WTC11 (cell line): ENCODE measurements at regions not wholly inside any gene's neighbourhood (a gene's known extent, or its start where the extent isn't known, plus 50 kb on each side); places are given as distances from the start of the nearest gene placed in this dataset.
"Not testable (repeated sequence)": the region's sequence is repeated elsewhere in the genome, so short reads cannot be mapped to it uniquely, and the experiment has no call there.

Source experiments
- ATAC-seq: fragments of 200-7000 bp; cut with Tn5 transposase; 2 replicates; pipeline ENCODE4 v1.10.0; 2021; ENCODE audit warnings: mild to moderate bottlenecking, moderate library complexity
- CTCF ChIA-PET: fragments of 300-600 bp; sonication (Branson Sonifier 250); formaldehyde crosslinking; loops from one replicate; lab custom pipeline; 2021; ENCODE audit warnings: antibody characterized with exemption; lab: Charles Lee
- POLR2A ChIA-PET: fragments of 350-600 bp; sonication (Branson Sonifier 250); formaldehyde crosslinking; loops from one replicate; lab custom pipeline; 2021; ENCODE audit warnings: antibody characterized with exemption; lab: Charles Lee
- DNase-seq: peaks from one replicate; pipeline ENCODE4 v3.0.0; 2021; ENCODE audit warnings: low spot score
- H3K27ac Mint-ChIP-seq: 2 replicates; pipeline ENCODE4 v1.8.0; 2021; ENCODE audit warnings: mixed read lengths
- H3K27me3 Mint-ChIP-seq: 2 replicates; pipeline ENCODE4 v1.8.0; 2021; ENCODE audit warnings: low read depth, mild to moderate bottlenecking, moderate library complexity, mixed read lengths
- H3K36me3 Mint-ChIP-seq: 2 replicates; pipeline ENCODE4 v1.8.0; 2021; ENCODE audit warnings: mixed read lengths
- H3K4me1 Mint-ChIP-seq: 2 replicates; pipeline ENCODE4 v1.8.0; 2022; ENCODE audit warnings: mixed read lengths
- H3K4me3 Mint-ChIP-seq: 2 replicates; pipeline ENCODE4 v1.8.0; 2021; ENCODE audit warnings: mild to moderate bottlenecking, moderate library complexity, mixed read lengths
- H3K9me3 Mint-ChIP-seq: 2 replicates; pipeline ENCODE4 v1.8.0; 2021; ENCODE audit warnings: mixed read lengths
- EMX1 ChIP-seq: fragments of 250-450 bp; sonication (Bioruptor Pico); IDR thresholded peaks from 2 replicates; pipeline ENCODE4 v1.8.0; 2021; ENCODE audit warnings: mild to moderate bottlenecking
- ETV6 ChIP-seq: sonication (generic); formaldehyde crosslinking; IDR thresholded peaks from 2 replicates; pipeline ENCODE4 v1.8.1; 2022; ENCODE audit warnings: mild to moderate bottlenecking, missing genetic modification reagents
- JUN ChIP-seq: sonication (generic); formaldehyde crosslinking; IDR thresholded peaks from 2 replicates; pipeline ENCODE4 v1.8.0; 2023; ENCODE audit warnings: mild to moderate bottlenecking, missing genetic modification reagents
- NFE2L1 ChIP-seq: sonication (generic); formaldehyde crosslinking; IDR thresholded peaks from 2 replicates; pipeline ENCODE4 v1.8.1; 2023; ENCODE audit warnings: missing genetic modification reagents
- PRRX2 ChIP-seq: fragments of 250-450 bp; sonication (Bioruptor Pico); IDR thresholded peaks from 2 replicates; pipeline ENCODE4 v1.8.0; 2021; ENCODE audit warnings: mild to moderate bottlenecking
- RELA ChIP-seq: sonication (generic); formaldehyde crosslinking; IDR thresholded peaks from 2 replicates; pipeline ENCODE4 v1.8.1; 2022; ENCODE audit warnings: missing genetic modification reagents, mild to moderate bottlenecking, borderline replicate concordance
- SP1 ChIP-seq: sonication (generic); formaldehyde crosslinking; conservative IDR thresholded peaks from 2 replicates; pipeline ENCODE4 v1.8.1; 2022; ENCODE audit warnings: missing genetic modification reagents
- ZNF121 ChIP-seq: sonication (generic); formaldehyde crosslinking; IDR thresholded peaks from 2 replicates; pipeline ENCODE4 v1.8.0; 2023; ENCODE audit warnings: missing genetic modification reagents
- ZNF317 ChIP-seq: sonication (generic); formaldehyde crosslinking; IDR thresholded peaks from 2 replicates; pipeline ENCODE4 v1.8.1; 2023; ENCODE audit warnings: low read depth, mild to moderate bottlenecking, moderate library complexity, missing genetic modification reagents, borderline replicate concordance
- ZNF671 ChIP-seq: fragments of 250-450 bp; sonication (Bioruptor Pico); IDR thresholded peaks from 2 replicates; pipeline ENCODE4 v1.8.0; 2021; ENCODE audit warnings: mild to moderate bottlenecking
- TF ChIP-seq, protein P1 (sequence below): sonication (generic); formaldehyde crosslinking; IDR thresholded peaks from 2 replicates; pipeline ENCODE4 v1.8.1; 2022; ENCODE audit warnings: mild to moderate bottlenecking, moderate library complexity, missing genetic modification reagents
- TF ChIP-seq, protein P2 (sequence below): sonication (generic); formaldehyde crosslinking; IDR thresholded peaks from 2 replicates; pipeline ENCODE4 v1.8.1; 2022; ENCODE audit warnings: low read depth, mild to moderate bottlenecking, moderate library complexity, missing genetic modification reagents, borderline replicate concordance
- TF ChIP-seq, protein P3 (sequence below): sonication (generic); formaldehyde crosslinking; IDR thresholded peaks from 2 replicates; pipeline ENCODE4 v1.8.1; 2022; ENCODE audit warnings: low read depth, missing genetic modification reagents, borderline replicate concordance
- TF ChIP-seq, protein P4 (sequence below): sonication (generic); formaldehyde crosslinking; conservative IDR thresholded peaks from 2 replicates; pipeline ENCODE4 v1.8.1; 2022; ENCODE audit warnings: mild to moderate bottlenecking, missing genetic modification reagents
- TF ChIP-seq, protein P5 (sequence below): fragments of 250-450 bp; sonication (Bioruptor Pico); IDR thresholded peaks from 2 replicates; pipeline ENCODE4 v2.1.2; 2022; ENCODE audit warnings: mild to moderate bottlenecking, moderate library complexity
- TF ChIP-seq, protein P6 (sequence below): fragments of 250-450 bp; sonication (Bioruptor Pico); IDR thresholded peaks from 2 replicates; pipeline ENCODE4 v1.9.0; 2021; ENCODE audit warnings: mild to moderate bottlenecking, borderline replicate concordance
- TF ChIP-seq, protein P7 (sequence below): fragments of 250-450 bp; sonication (Bioruptor Pico); IDR thresholded peaks from 2 replicates; pipeline ENCODE4 v1.9.0; 2021; ENCODE audit warnings: moderate library complexity, mild to moderate bottlenecking, inconsistent platforms, borderline replicate concordance

DNA sequence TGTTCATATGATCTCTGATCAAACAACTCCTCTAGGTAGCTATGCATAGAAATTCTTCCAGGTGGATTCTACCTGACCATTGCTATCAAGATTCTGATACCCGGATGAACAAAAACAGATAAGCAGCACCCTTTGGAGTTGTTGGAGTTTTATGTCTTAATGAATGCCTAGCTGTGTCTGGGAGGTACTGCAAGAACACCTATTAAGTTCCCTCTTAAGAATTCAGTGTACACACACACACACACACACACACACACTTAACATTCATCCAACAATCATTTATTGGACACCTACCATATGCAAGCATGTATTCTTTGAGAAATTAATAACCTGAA lies 58.1 kb upstream of the FNDC3B start:
- POLR2A ChIA-PET: interaction anchor here (0.7 kb wide), 1 partner anchor 21 kb away, joined by 4 read pairs; no protein-coding TSS in a partner anchor
- no peak for ATAC-seq
- Mint-ChIP-seq H3K36me3 (no peaks in the 10 kb centered on the region), H3K4me3 (no peak overlapping the region)
- no peak for TF ChIP-seq ETV6 (CRISPR knock-in tag)
- TF ChIP-seq, protein P1, sequence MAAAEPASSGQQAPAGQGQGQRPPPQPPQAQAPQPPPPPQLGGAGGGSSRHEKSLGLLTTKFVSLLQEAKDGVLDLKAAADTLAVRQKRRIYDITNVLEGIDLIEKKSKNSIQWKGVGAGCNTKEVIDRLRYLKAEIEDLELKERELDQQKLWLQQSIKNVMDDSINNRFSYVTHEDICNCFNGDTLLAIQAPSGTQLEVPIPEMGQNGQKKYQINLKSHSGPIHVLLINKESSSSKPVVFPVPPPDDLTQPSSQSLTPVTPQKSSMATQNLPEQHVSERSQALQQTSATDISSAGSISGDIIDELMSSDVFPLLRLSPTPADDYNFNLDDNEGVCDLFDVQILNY (CRISPR knock-in tag): no peak
- TF ChIP-seq, protein P2, sequence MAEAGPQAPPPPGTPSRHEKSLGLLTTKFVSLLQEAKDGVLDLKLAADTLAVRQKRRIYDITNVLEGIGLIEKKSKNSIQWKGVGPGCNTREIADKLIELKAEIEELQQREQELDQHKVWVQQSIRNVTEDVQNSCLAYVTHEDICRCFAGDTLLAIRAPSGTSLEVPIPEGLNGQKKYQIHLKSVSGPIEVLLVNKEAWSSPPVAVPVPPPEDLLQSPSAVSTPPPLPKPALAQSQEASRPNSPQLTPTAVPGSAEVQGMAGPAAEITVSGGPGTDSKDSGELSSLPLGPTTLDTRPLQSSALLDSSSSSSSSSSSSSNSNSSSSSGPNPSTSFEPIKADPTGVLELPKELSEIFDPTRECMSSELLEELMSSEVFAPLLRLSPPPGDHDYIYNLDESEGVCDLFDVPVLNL: no peak
- TF ChIP-seq, protein P3, sequence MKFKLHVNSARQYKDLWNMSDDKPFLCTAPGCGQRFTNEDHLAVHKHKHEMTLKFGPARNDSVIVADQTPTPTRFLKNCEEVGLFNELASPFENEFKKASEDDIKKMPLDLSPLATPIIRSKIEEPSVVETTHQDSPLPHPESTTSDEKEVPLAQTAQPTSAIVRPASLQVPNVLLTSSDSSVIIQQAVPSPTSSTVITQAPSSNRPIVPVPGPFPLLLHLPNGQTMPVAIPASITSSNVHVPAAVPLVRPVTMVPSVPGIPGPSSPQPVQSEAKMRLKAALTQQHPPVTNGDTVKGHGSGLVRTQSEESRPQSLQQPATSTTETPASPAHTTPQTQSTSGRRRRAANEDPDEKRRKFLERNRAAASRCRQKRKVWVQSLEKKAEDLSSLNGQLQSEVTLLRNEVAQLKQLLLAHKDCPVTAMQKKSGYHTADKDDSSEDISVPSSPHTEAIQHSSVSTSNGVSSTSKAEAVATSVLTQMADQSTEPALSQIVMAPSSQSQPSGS: no peak
- no peak for TF ChIP-seq ZNF671 (CRISPR knock-in tag)
- TF ChIP-seq, protein P4, sequence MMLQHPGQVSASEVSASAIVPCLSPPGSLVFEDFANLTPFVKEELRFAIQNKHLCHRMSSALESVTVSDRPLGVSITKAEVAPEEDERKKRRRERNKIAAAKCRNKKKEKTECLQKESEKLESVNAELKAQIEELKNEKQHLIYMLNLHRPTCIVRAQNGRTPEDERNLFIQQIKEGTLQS (CRISPR knock-in tag): no peak
- TF ChIP-seq ZNF317 (CRISPR knock-in tag): no peak
- TF ChIP-seq ZNF121 (CRISPR knock-in tag): no peak
- TF ChIP-seq, all 79 proteins: peak for 0
- H3K27me3 Mint-ChIP-seq: no peaks in the 10 kb centered on the region
- no peaks in the 10 kb centered on the region for H3K9me3 Mint-ChIP-seq
- H3K27ac Mint-ChIP-seq: no peak overlapping the region
- CTCF ChIA-PET: no interaction called here
- DNase-seq: no peak
- H3K4me1 Mint-ChIP-seq: no peaks in the 10 kb centered on the region

DNA sequence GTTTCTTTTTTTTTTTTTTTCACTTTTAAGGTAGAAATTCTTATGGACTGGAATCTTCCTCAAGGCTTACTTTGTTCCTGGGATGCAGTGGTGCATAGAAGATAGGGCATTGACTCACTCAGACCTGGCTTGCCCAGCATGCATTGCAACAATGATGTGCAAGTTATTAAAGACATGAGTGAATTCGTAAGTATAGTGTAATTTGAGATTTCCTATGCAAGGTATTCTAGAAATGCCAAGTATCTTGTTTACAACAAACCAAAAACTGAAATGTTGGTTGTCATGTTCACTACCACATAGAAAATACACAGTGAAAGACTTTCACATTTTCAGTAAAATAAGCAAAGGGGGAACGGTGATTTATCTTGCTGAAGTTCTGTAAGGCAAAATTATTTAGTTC lies 56.5 kb upstream of the FNDC3B start:
- no peaks in the 10 kb centered on the region for H3K9me3 Mint-ChIP-seq
- no peak overlapping the region for H3K4me3 Mint-ChIP-seq
- TF ChIP-seq PRRX2 (CRISPR knock-in tag): no peak
- TF ChIP-seq ZNF317 (CRISPR knock-in tag): no peak
- TF ChIP-seq SP1: no peak
- no peak for TF ChIP-seq ZNF671 (CRISPR knock-in tag)
- TF ChIP-seq JUN (CRISPR knock-in tag): no peak
- TF ChIP-seq EMX1 (CRISPR knock-in tag): no peak
- TF ChIP-seq, all 79 proteins: peak for 0
- Mint-ChIP-seq H3K36me3 (no peaks in the 10 kb centered on the region), H3K27ac (no peak overlapping the region), H3K4me1 (no peaks in the 10 kb centered on the region), H3K27me3 (no peaks in the 10 kb centered on the region)
- CTCF ChIA-PET: no interaction called here
- ATAC-seq (no peak), DNase-seq (no peak)
- POLR2A ChIA-PET: no interaction called here

DNA sequence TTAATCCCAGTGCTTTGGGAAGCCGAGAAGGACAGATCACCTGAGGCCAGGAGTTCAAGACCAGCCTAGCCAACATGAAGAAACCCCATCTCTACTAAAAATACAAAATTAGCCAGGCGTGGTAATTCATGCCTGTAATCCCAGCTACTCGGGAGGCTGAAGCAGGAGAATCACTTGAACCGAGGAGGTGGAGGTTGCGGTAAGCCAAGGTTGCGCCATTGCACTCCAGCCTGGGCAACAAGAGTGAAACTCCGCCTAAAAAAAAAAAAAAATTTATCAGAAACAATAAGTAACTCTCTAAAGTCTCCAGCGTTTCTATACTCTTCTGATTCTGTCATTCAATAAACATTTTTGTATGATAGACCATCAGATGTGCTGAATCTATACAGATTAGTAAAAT lies 55.7 kb upstream of the FNDC3B start:
- H3K9me3 Mint-ChIP-seq, H3K36me3 Mint-ChIP-seq, POLR2A ChIA-PET, H3K27me3 Mint-ChIP-seq, CTCF ChIA-PET, H3K4me3 Mint-ChIP-seq, H3K4me1 Mint-ChIP-seq, ATAC-seq, DNase-seq, H3K27ac Mint-ChIP-seq: not testable (repeated sequence)

DNA sequence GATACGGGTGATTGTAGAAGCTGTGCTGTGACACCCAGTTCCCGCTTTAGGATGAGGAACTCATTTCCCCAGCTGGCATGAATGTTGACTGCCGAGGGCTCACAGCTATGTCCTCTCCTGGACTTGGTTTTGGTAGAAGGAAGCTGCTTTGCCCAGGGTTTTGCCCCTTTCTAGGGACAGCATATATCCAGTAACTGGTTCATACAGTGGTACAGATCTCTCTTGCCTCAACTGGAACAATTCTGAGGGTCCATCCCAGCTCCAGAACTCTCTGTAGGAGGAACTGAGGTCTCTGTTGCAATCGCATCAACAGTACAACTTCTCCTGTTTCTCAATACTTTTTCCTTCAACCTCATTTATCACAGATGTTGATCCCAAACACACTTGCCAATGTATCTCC lies 54.5 kb upstream of the FNDC3B start:
- Mint-ChIP-seq H3K4me3 (no peak overlapping the region), H3K9me3 (no peaks in the 10 kb centered on the region), H3K4me1 (no peaks in the 10 kb centered on the region), H3K27ac (no peak overlapping the region), H3K36me3 (no peaks in the 10 kb centered on the region), H3K27me3 (no peaks in the 10 kb centered on the region)
- DNase-seq: no peak
- ChIA-PET POLR2A (interaction anchor here (0.5 kb wide), 1 partner anchor 192 kb away, joined by 5 read pairs; no protein-coding TSS in a partner anchor), CTCF (no interaction called here)
- no peak for ATAC-seq
- TF ChIP-seq NFE2L1 (CRISPR knock-in tag): no peak
- TF ChIP-seq, protein P5, sequence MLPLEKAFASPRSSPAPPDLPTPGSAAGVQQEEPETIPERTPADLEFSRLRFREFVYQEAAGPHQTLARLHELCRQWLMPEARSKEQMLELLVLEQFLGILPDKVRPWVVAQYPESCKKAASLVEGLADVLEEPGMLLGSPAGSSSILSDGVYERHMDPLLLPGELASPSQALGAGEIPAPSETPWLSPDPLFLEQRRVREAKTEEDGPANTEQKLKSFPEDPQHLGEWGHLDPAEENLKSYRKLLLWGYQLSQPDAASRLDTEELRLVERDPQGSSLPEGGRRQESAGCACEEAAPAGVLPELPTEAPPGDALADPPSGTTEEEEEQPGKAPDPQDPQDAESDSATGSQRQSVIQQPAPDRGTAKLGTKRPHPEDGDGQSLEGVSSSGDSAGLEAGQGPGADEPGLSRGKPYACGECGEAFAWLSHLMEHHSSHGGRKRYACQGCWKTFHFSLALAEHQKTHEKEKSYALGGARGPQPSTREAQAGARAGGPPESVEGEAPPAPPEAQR (CRISPR knock-in tag): no peak
- TF ChIP-seq, protein P3: no peak
- TF ChIP-seq RELA: no peak
- TF ChIP-seq, protein P6, sequence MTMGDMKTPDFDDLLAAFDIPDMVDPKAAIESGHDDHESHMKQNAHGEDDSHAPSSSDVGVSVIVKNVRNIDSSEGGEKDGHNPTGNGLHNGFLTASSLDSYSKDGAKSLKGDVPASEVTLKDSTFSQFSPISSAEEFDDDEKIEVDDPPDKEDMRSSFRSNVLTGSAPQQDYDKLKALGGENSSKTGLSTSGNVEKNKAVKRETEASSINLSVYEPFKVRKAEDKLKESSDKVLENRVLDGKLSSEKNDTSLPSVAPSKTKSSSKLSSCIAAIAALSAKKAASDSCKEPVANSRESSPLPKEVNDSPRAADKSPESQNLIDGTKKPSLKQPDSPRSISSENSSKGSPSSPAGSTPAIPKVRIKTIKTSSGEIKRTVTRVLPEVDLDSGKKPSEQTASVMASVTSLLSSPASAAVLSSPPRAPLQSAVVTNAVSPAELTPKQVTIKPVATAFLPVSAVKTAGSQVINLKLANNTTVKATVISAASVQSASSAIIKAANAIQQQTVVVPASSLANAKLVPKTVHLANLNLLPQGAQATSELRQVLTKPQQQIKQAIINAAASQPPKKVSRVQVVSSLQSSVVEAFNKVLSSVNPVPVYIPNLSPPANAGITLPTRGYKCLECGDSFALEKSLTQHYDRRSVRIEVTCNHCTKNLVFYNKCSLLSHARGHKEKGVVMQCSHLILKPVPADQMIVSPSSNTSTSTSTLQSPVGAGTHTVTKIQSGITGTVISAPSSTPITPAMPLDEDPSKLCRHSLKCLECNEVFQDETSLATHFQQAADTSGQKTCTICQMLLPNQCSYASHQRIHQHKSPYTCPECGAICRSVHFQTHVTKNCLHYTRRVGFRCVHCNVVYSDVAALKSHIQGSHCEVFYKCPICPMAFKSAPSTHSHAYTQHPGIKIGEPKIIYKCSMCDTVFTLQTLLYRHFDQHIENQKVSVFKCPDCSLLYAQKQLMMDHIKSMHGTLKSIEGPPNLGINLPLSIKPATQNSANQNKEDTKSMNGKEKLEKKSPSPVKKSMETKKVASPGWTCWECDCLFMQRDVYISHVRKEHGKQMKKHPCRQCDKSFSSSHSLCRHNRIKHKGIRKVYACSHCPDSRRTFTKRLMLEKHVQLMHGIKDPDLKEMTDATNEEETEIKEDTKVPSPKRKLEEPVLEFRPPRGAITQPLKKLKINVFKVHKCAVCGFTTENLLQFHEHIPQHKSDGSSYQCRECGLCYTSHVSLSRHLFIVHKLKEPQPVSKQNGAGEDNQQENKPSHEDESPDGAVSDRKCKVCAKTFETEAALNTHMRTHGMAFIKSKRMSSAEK (CRISPR knock-in tag): no peak
- TF ChIP-seq, protein P7, sequence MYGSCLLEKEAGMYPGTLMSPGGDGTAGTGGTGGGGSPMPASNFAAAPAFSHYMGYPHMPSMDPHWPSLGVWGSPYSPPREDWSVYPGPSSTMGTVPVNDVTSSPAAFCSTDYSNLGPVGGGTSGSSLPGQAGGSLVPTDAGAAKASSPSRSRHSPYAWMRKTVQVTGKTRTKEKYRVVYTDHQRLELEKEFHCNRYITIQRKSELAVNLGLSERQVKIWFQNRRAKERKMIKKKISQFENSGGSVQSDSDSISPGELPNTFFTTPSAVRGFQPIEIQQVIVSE (CRISPR knock-in tag): no peak
